GM21381 (cell line): ENCODE measurements at regions not wholly inside any gene's neighbourhood (a gene's known extent, or its start where the extent isn't known, plus 50 kb on each side); places are given as distances from the start of the nearest gene placed in this dataset.
A peak's percentile ranks its signal among the peaks of the same experiment; 100 is the strongest.

Source experiments
- ATAC-seq: cut with Tn5 transposase; IDR thresholded peaks from one replicate; pipeline ENCODE4 v1.9.1; 2021; ENCODE audit warnings: mild to moderate bottlenecking, moderate library complexity; ENCODE audit not compliant: unreplicated experiment

GRCh38 chr3:177426878-177427495, 229.7 kb upstream of the TBL1XR1 start:
- ATAC-seq, result peak; percentile 100

- ATAC-seq, result peak; percentile 12
Observed at GRCh38 chr3:177427540-177427939, 230.3 kb upstream of the TBL1XR1 start.

- ATAC-seq, result no peak
Observed at GRCh38 chr3:177429079-177429478, 231.8 kb upstream of the TBL1XR1 start.

- ATAC-seq, result no peak
Observed at GRCh38 chr3:177429771-177430170, 232.5 kb upstream of the TBL1XR1 start.

GRCh38 chr3:177430653-177431052, 233.4 kb upstream of the TBL1XR1 start:
- no peak for ATAC-seq

GRCh38 chr3:177431525-177432176, 234.4 kb upstream of the TBL1XR1 start:
- no peak for ATAC-seq

GRCh38 chr3:177435301-177435700, 238.0 kb upstream of the TBL1XR1 start:
- ATAC-seq, result no peak

- no peak for ATAC-seq
Observed at GRCh38 chr3:177437513-177438337, 240.4 kb upstream of the TBL1XR1 start.

GRCh38 chr3:177438596-177439220, 241.4 kb upstream of the TBL1XR1 start:
- ATAC-seq, result no peak

- ATAC-seq, result no peak
Observed at GRCh38 chr3:177439694-177440269, 242.5 kb upstream of the TBL1XR1 start.

GRCh38 chr3:177440456-177441104, 243.3 kb upstream of the TBL1XR1 start:
- ATAC-seq, result no peak

GRCh38 chr3:177441276-177441812, 244.1 kb upstream of the TBL1XR1 start:
- no peak for ATAC-seq

- ATAC-seq, result peak; percentile 98
Observed at GRCh38 chr3:177441813-177442646, 244.7 kb upstream of the TBL1XR1 start.

GRCh38 chr3:177443469-177443868, 246.2 kb upstream of the TBL1XR1 start:
- ATAC-seq, result no peak

GRCh38 chr3:177444696-177445095, 247.4 kb upstream of the TBL1XR1 start:
- ATAC-seq, result no peak

- ATAC-seq, result no peak
Observed at GRCh38 chr3:177445549-177445948, 248.3 kb upstream of the TBL1XR1 start.

GRCh38 chr3:177446165-177446601, 248.9 kb upstream of the TBL1XR1 start:
- no peak for ATAC-seq

GRCh38 chr3:177447938-177448337, 250.7 kb upstream of the TBL1XR1 start:
- ATAC-seq, result no peak

- ATAC-seq, result peak; percentile 26
Observed at GRCh38 chr3:177448987-177449359, 251.7 kb upstream of the TBL1XR1 start.
